IMR-90 (cell line): ENCODE measurements at regions not wholly inside any gene's neighbourhood (a gene's known extent, or its start where the extent isn't known, plus 50 kb on each side); places are given as distances from the start of the nearest gene placed in this dataset.

Source experiments
- ATAC-seq: fragments of 200-7000 bp; cut with Tn5 transposase; 2 replicates; pipeline ENCODE4 v1.9.1; 2020; ENCODE audit warnings: low read depth, mild to moderate bottlenecking, moderate library complexity
- BruUV-seq: library from RNA; stranded (reverse); fragments of 400-500 nt; replicated peaks from 2 replicates; lab custom pipeline; 2021; lab: Mats Ljungman, UMichigan
- CTCF ChIA-PET: fragments of 300-600 bp; formaldehyde crosslinking; extraction: SDS; loops from one replicate; lab custom pipeline; 2021; ENCODE audit warnings: antibody characterized with exemption; lab: Yijun Ruan, JAX
- POLR2A ChIA-PET: fragments of 300-600 bp; sonication (Branson Sonifier 250); formaldehyde crosslinking; loops from one replicate; lab custom pipeline; 2022; ENCODE audit warnings: antibody characterized with exemption; ENCODE audit not compliant: unreplicated experiment; lab: Charles Lee
- DNase-seq: peaks from one replicate; pipeline ENCODE4 v3.0.0; 2013
- H2AFZ ChIP-seq: replicated peaks from 2 replicates; pipeline ENCODE3; 2013; ENCODE audit warnings: low read length, mild to moderate bottlenecking; ENCODE audit not compliant: poor library complexity
- H2AK5ac ChIP-seq: 2 replicates; pipeline ENCODE4 v1.6.1; 2013; ENCODE audit warnings: low read depth, low read length, inconsistent platforms
- H2AK9ac ChIP-seq: replicated peaks from 2 replicates; pipeline ENCODE3; 2013; ENCODE audit warnings: mild to moderate bottlenecking, low read depth, low read length, moderate library complexity; ENCODE audit not compliant: poor library complexity
- H2BK120ac ChIP-seq: 2 replicates; pipeline ENCODE4 v1.6.1; 2013; ENCODE audit warnings: low read depth, low read length, inconsistent platforms
- H2BK15ac ChIP-seq: 3 replicates; pipeline ENCODE4 v1.6.1; 2013; ENCODE audit warnings: low read depth, low read length, inconsistent platforms
- H2BK20ac ChIP-seq: 2 replicates; pipeline ENCODE4 v1.6.1; 2013; ENCODE audit warnings: low read depth, mild to moderate bottlenecking, inconsistent platforms, low read length, moderate library complexity
- H2BK5ac ChIP-seq: 2 replicates; pipeline ENCODE4 v1.6.1; 2013; ENCODE audit warnings: mild to moderate bottlenecking, low read depth, low read length, inconsistent platforms; ENCODE audit not compliant: poor library complexity, severe bottlenecking
- H3K14ac ChIP-seq: replicated peaks from 2 replicates; pipeline ENCODE4 v1.6.1; 2013; ENCODE audit warnings: low read depth, low read length, inconsistent platforms
- H3K18ac ChIP-seq: 2 replicates; pipeline ENCODE4 v1.6.1; 2013; ENCODE audit warnings: low read depth, low read length, control low read depth
- H3K23ac ChIP-seq: 2 replicates; pipeline ENCODE4 v1.6.1; 2013; ENCODE audit warnings: low read depth, low read length, inconsistent platforms
- H3K27ac ChIP-seq: 2 replicates; pipeline ENCODE4 v1.5.1; 2013; ENCODE audit warnings: mild to moderate bottlenecking, control low read depth, low read length; ENCODE audit not compliant: insufficient read depth
- H3K27me3 ChIP-seq: 2 replicates; pipeline ENCODE4 v1.6.1; 2013; ENCODE audit warnings: low read length; ENCODE audit not compliant: control insufficient read depth, insufficient read depth
- H3K36me3 ChIP-seq: 2 replicates; pipeline ENCODE4 v1.6.1; 2013; ENCODE audit warnings: low read length, mixed read lengths; ENCODE audit not compliant: control insufficient read depth, insufficient read depth
- H3K4ac ChIP-seq: 2 replicates; pipeline ENCODE4 v1.6.1; 2013; ENCODE audit warnings: low read depth, low read length, inconsistent platforms
- H3K4me1 ChIP-seq: 2 replicates; pipeline ENCODE4 v1.6.1; 2013; ENCODE audit warnings: low read length, mixed read lengths; ENCODE audit not compliant: control insufficient read depth, insufficient read depth
- H3K4me2 ChIP-seq: 2 replicates; pipeline ENCODE4 v1.6.1; 2013; ENCODE audit warnings: low read depth, mild to moderate bottlenecking, control low read depth, low read length, moderate library complexity
- H3K4me3 ChIP-seq: 2 replicates; pipeline ENCODE4 v1.5.1; 2013; ENCODE audit warnings: low read depth, mild to moderate bottlenecking, control low read depth, low read length, moderate library complexity; ENCODE audit not compliant: insufficient read depth
- H3K56ac ChIP-seq: 2 replicates; pipeline ENCODE4 v1.6.1; 2013; ENCODE audit warnings: low read length, inconsistent platforms; ENCODE audit not compliant: insufficient read depth; ENCODE audit errors: extremely low read depth
- H3K79me1 ChIP-seq, 2 experiments: 2 replicates each; pipeline ENCODE4 v1.6.1; 2013; ENCODE audit warnings: low read length in 2 of 2, inconsistent platforms in 1 of 2, low read depth in 1 of 2
- H3K9ac ChIP-seq: 2 replicates; pipeline ENCODE4 v1.6.1; 2013; ENCODE audit warnings: low read depth, low read length, control low read depth
- H3K9me1 ChIP-seq: 2 replicates; pipeline ENCODE4 v1.6.1; 2013; ENCODE audit warnings: low read length, inconsistent platforms; ENCODE audit not compliant: insufficient read depth
- H3K9me3 ChIP-seq: 2 replicates; pipeline ENCODE4 v1.6.1; 2013; ENCODE audit warnings: low read length; ENCODE audit not compliant: control insufficient read depth, insufficient read depth
- H4K20me1 ChIP-seq: 2 replicates; pipeline ENCODE4 v1.6.1; 2013; ENCODE audit warnings: low read length, inconsistent platforms; ENCODE audit not compliant: insufficient read depth
- H4K5ac ChIP-seq: 2 replicates; pipeline ENCODE4 v1.6.1; 2013; ENCODE audit warnings: mild to moderate bottlenecking, low read depth, low read length, control low read depth
- H4K8ac ChIP-seq, 2 experiments: 2 replicates each; pipeline ENCODE4 v1.6.1; 2013; ENCODE audit warnings: low read depth in 2 of 2, low read length in 2 of 2, control low read depth in 1 of 2, inconsistent platforms in 1 of 2
- H4K91ac ChIP-seq: 2 replicates; pipeline ENCODE4 v1.6.1; 2013; ENCODE audit warnings: low read depth, low read length, inconsistent platforms; ENCODE audit not compliant: insufficient read depth
- RCOR1 ChIP-seq: IDR thresholded peaks from 2 replicates; pipeline ENCODE4 v1.6.1; 2012; ENCODE audit warnings: mild to moderate bottlenecking, low read length, improper control_type of control experiment; ENCODE audit not compliant: insufficient replicate concordance
- WGBS, 2 experiments: methylation state at CpG; one replicate each; pipeline versions ENCODE4 v1.1.5 to v1.1.7; 2013; ENCODE audit warnings: missing lambda C conversion rate in 2 of 2; ENCODE audit not compliant: insufficient read length in 1 of 2; ENCODE audit errors: extremely low coverage in 2 of 2; 5-methylcytosine and 5-hydroxymethylcytosine counted together
- dilution Hi-C: fragments of 300-500 bp; cut with HindIII; formaldehyde crosslinking; loops from one replicate; pipeline ENCODE4 v1.14.3; 2018; ENCODE audit warnings: low sequenced_read_pairs; ENCODE audit not compliant: unreplicated experiment
- in situ Hi-C: fragments of 300-500 bp; cut with MboI; formaldehyde crosslinking; loops from 3 replicates; pipeline ENCODE4 v1.14.3; 2019; ENCODE audit warnings: low sequenced_read_pairs, inconsistent platforms, mixed read lengths
- intact Hi-C: fragments of 100-400 bp; cut with micrococcal nuclease; formaldehyde crosslinking; loops from 2 replicates; pipeline ENCODE4 v1.10.0; 2022

GRCh38 chr6:149244105-149244504 lies 73.4 kb upstream of the TAB2 start:
- in situ Hi-C loops = no loop called here

More at GRCh38 chr6:149244105-149244504, 73.4 kb upstream of the TAB2 start:
- no peak overlapping the region for H2BK5ac ChIP-seq
- dilution Hi-C loops = no loop called here
- DNase-seq (no peak), ATAC-seq (no peak)
- no peak overlapping the region for H3K9ac ChIP-seq
- H2BK120ac ChIP-seq = no peak overlapping the region
- CTCF ChIA-PET = no interaction called here
- H3K36me3 ChIP-seq = no peaks in the 10 kb centered on the region
- no peak overlapping the region for H3K23ac ChIP-seq
- H4K5ac ChIP-seq = no peak overlapping the region
- H3K79me1 ChIP-seq = no peaks in the 10 kb centered on the region
- POLR2A ChIA-PET = no interaction called here
- no peak overlapping the region; the same call in 2 of the 3 replicates for H2BK15ac ChIP-seq
- intact Hi-C loops = no loop called here
- no peaks in the 10 kb centered on the region for H4K20me1 ChIP-seq
- H3K9me1 ChIP-seq = 0 out of 2 replicates have a peak, but pooled peaks cover 2% of the 10 kb centered on the region
- TF ChIP-seq RCOR1 = no peak
- H3K9me3 ChIP-seq = peaks cover 12% of the 10 kb centered on the region
- peaks cover 4% of the 10 kb centered on the region; the same call in 1 of the 2 replicates for H3K27me3 ChIP-seq
- H3K56ac ChIP-seq = no peak overlapping the region
- H4K91ac ChIP-seq = no peak overlapping the region
- H2AFZ ChIP-seq = no peak overlapping the region
- 88% methylated on average over 6 of the region's 7 CpGs; no CpG with 5 or more reads in 1 of the 2 experiments for WGBS, 2 experiments
- no peak overlapping the region for H3K4ac ChIP-seq
- no peak overlapping the region for H4K8ac ChIP-seq
- H2AK5ac ChIP-seq = no peak overlapping the region
- H2BK20ac ChIP-seq = no peak overlapping the region
- no peak overlapping the region for H3K4me2 ChIP-seq
- H3K4me3 ChIP-seq = no peak overlapping the region
- BruUV-seq = no TSS peak
- no peak overlapping the region for H3K27ac ChIP-seq
- no peak overlapping the region for H2AK9ac ChIP-seq
- peaks cover 3% of the 10 kb centered on the region for H3K4me1 ChIP-seq
- H3K14ac ChIP-seq = no peak overlapping the region
- H3K18ac ChIP-seq = no peak overlapping the region
